HG02623 (cell line): ENCODE measurements at regions not wholly inside any gene's neighbourhood (a gene's known extent, or its start where the extent isn't known, plus 50 kb on each side); places are given as distances from the start of the nearest gene placed in this dataset.

Experiments
- ATAC-seq: cut with Tn5 transposase; IDR thresholded peaks from one replicate; pipeline ENCODE4 v1.9.1; 2021; ENCODE audit warnings: moderate library complexity; ENCODE audit not compliant: unreplicated experiment

DNA sequence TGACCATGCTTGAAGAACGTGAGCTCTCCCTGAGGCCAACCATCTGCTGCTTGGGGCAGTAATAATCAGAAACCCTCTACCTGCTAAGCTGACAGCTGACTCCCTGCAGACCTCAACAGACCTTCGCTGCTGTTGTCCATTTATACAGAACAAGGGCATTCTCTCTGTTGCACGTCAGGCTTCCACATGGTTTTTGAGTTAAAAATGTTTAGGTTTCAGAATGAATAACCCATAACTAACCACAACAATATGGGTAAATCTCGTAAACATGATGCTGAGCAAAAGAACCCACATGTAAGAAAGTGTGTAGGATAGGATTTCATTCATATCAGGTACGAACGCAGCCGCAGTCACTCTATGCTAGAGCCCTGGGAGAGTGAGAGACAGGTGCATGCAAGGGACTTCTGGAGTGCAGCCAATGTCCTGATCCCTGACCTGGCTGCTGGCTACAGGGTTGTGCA is 348.5 kb downstream of the MED10 start:
- no peak for ATAC-seq

DNA sequence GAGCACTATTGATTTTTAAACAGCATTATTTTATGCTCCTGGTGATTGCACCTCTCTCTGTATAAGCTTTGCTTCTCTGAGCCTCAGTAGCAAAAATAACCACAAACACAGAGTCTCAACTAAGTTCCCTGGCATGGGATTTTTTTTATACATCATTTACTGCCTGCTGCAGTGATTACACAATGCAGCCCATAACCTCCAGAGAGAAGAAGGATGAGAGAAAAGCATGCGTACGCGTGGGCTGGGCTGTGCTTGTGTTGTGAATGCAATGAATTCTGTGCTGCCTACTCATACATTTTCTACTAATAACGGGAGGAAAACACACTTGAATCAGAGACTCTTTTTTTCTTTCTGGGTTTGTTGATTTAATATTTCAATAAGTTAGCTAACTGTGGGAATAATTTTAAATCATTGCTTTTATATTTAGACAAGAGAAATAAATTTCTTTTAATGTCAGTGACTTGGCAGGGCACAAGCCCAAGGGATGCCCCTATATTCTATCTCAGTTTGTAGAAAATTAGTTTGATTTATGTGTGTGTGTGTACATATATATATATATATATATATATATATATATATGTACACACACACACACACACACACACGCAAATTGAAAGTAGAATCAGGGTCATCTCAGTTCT is 351.5 kb downstream of the MED10 start:
- ATAC-seq = no peak

DNA sequence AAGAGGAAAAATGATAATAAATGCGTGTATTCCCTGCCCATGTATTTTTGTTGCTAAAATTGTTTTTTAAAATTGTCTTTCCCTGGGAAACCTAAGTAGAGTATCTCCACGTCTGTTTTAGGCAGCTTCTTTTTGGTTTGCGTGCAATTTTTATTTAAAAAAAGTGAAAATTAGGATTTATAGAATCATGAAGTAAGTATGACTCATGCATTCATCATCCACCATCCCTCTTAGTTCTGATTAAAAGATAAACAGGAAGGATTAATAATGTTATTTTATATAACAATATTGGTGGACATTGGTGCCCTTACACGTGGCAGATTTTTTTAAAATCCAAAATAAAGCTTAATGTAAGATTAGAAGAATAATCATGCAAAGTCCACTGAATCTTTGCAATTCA is 358.7 kb downstream of the MED10 start:
- ATAC-seq = no peak

DNA sequence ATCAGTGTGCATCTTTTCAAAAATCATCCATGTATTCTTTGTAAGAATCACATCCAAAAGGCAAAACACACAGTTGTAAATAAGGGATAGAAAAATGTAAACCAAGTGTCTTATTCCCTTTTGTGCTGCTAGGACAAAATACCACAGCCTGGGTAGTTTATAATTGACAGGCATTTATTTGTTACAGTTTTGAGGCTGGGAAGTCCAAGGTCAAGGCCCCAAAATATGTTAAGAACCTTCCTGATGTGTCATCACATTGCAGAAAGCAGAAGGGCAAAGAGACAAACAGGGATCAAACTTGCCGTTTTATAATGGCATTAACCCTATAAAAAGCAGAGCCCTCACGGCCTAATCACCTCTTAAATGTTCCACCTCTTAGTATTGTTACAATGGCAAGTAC is 364.8 kb downstream of the MED10 start:
- ATAC-seq = no peak

DNA sequence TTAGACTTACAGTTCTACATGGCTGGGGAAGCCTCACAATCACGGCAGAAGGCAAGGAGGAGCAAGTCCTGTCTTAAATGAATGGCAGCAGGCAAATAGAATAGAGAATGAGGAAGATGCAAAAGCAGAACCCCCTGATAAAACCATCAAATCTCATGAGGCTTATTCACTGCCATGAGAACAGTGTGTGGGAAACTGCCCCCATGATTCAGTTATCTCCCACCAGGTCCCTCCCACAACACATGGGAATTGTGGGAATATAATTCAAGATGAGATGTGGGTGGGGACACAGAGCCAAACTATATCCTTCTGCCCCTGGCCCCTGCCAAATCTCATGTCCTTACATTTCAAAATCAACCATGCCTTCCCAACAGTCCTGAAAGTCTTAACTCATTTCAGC is 367.1 kb downstream of the MED10 start:
- no peak for ATAC-seq

DNA sequence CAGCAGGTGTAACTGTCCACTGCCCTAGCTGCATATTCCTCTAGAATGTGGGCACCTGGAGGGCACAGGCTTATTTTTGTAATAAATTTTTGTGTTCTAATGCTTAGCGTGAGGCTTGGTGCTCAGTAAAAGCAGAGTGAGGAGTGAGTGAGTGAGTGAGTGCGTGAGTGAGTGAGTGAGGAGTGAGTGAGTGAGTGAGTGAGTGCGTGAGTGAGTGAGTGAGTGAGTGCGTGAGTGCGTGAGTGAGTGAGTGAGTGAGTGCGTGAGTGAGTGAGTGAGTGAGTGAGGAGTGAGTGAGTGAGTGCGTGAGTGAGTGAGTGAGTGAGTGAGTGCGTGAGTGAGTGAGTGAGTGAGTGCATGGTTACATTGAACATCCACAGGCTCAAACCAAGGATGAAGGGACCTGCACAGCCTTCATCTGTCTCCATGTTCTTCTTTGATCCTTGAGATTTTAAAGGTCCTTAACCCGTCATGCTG is 371.5 kb downstream of the MED10 start:
- ATAC-seq = no peak

DNA sequence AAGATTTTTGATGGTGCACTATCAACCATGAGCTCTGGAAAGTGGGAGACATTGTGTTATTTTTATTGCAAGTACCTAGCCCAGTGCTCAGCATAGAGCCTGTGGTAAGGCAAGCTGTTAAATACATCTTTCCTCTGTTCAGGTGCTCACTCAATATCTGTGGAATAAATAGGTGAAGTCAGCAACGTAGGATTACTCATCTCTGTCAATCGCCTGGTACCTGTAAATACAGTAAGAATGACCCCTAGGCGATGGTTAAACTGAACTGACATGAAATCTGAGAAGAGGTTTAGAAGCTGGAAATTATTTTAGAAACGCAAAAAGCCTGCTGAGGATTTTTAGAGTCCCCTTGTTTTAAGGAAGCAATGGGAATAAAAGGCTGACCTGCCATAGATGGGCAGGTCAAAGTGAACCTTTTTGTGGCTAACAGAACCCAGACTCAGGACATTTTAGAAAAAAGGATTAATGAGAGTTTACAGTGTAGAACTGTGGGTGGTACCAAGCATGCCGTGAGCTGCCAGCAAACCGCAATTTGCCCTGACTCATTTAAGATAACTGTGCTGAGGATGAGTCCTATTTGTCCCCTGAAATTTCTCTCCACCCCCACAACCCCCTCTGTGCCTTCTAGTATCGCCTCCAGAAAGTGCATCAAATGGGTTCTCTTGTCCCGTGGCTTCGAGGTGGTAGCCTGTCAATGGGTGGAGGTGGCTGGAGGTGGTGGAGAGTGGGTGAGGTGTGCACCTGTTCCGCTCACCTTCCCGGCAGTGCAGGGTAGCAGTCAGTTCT is 375.1 kb downstream of the MED10 start:
- no peak for ATAC-seq

DNA sequence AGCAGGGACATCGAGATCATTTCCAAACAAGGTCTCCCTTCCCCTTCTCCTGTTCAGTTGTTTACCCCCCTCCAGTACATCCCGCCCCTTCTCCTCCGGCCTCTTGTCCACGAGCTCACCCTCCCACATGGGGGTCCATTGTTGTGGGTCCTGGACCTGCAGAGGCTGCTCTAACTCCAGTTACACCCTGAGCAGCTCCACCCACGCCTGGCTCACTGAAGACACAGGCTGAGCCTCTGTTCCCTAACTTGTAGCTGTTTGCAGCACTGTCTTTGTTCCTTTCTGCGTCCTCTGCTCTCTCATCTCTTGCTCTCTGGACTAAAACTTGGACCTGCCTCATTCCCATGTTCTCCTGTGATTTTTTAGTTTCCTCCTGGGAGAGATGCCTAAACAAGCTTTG is 377.5 kb downstream of the MED10 start:
- no peak for ATAC-seq

DNA sequence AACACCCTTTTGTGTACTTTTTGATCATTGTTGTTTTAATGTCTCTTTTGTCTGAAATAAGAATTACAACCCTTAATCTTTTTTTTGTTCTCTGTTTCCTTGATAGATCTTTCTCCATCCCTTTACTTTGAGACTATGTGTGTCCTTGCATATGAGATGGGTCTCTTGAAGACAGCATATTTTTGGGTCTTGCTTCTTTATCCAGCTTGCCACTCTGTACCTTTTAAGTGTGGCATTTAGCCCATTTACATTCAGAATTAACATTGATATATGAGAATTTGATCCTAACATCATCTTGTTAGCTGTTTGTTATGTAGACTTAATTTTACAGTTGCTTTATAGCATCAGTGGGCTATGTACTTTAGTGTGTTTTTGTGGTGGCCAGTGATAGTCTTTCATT is 382.5 kb downstream of the MED10 start:
- no peak for ATAC-seq

DNA sequence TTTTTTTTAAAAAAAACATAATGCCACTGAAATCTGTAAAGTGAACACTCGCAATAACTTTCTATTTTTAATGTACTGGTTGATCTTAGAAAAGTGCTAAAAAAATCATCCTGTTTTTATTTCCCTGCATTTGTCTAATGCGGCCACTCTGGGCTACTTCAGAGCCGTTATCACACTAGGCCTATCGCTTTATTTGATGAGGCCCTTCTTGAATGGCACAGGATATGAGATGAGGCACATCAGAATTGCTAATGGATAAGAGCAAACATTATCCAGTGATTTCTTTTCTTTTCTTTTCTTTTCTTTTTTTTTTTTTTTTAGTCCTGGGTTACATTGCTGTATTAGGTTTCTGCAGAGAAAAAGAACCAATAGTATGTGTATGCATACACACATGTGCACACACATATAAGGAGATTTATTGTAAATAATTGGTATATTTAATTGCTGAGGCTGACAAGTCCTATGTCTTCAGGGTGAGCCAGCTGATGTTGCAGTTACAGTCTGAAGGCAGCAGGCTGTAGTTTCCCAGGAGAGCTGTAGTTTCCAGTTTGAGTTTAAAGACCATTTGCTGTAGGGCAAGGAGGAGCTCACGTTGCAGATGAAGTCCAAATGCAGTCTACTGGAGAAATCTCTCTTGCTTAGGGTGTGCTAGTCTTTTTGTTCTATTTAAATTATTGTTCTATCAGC is 391.7 kb downstream of the MED10 start:
- ATAC-seq = no peak

DNA sequence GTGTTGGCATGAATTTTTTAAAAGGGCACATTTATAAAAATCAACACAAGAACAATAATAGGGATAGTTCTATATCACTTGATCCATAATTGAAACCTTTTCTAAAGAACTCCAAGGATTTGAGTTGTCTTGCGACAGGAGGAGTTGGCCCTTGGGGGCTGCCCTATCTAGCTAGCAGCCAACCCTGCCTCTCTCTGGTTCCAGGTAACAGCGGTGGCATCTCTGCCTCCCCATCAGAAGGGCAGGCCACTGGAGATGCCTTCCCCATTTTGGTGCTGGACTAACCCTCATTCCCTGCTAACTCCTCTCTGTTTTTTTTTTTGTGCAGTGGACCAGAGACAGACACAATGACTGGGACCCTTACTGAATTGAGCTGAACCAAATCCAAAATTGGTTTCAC is 393.0 kb downstream of the MED10 start:
- ATAC-seq = no peak

DNA sequence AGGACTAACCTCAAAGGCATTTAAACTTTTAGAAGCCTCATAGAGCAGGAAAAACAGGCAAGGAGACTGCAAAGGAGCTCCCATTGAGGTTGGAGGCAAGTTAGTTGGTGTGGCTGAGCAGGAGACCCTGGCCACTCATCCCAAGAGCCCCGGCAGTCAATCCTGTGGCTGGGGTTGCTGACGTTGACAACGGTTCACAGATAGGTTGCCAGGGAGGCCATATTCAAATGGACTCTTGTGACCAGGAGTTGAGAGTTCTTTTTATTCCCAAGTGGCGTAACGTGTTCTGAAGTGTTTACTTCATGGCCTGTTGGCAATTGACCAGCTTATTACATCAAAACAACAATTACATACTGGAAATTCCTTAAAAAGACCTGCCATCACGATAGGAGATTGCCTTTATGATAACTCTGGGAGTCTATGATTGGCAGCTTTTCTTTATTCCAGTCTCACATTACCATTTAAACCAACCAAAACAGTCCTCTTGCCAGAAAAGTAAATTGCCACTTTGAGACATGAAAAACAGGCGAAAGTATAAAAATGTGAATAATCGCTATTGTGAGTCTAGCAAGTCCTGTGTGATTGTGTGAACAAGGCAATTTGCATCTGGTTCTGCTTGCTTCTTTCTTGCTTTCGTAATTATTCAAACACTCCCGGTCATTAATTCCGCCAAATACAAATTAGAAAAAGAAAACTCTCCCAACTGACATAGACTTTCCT is 394.9 kb downstream of the MED10 start:
- ATAC-seq = no peak

DNA sequence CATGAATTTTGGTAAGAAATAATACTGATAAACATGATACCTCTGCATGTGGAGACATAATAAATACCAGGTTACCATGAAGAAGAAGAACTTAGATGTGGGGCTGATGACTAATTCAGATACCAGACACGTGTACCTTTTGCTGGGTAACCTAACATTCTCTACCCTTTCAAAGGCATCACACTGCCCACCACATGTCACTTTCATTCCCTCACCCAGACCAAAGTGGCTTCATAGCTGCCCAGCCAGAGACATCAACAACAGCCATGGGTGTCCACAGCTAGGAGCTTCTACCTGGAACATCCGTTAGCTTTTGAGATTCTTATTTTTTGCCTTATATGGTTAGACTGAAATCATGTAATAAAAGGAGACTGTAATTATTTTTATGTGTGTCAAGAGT is 396.8 kb downstream of the MED10 start:
- ATAC-seq = no peak

DNA sequence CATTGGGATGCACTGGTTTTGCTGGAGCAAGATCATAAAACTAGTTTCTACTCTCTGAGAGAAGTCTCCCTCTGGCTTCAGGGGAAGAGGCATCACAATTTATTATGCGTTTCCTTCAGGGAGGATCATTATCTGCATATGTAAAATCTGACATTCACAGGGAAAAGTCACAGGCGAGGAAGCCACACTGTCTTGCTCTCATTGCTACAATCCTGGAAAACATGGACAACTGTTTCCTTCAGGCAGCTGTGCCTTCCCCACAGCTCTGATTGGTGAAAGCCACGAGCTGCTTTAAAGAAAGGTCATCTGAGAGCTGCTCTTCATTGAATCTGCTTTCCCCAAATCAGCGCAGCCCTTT is 397.8 kb downstream of the MED10 start:
- ATAC-seq = no peak

DNA sequence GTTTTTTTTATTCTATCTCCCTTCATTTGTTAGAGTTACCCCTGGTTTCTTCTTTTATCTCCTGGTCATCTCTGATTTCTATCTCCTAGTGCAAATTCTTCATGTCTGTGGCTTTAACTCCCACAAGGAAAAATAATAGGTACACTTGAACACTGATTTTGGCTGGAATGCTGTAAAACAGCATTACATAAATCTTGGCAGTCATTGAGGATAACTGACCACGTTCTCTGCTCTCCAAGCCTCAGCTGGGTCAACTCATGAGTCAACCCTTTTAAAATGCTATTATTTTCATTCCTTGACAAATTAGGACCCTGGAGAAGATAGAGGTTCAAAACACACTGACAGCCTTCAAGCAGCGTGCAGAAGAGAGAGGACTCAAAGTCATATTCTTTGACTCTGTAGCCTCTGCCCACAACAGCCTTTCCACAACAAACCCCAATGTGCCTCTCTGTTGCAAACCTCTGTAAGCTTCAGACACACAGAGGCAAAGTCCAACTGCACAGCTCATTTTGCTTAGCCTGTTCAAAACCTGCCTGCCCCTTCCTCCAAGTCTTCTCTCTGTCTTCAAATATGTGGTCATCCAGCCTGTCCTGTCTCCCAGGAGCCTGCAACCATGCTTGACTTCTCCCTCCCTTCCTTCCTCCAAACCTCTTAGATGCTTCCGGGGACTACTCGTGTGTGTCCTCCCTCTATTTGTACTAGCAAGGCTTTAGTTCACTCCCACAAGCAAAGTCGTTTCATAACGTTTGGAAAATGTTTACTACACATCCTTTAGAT is 398.4 kb downstream of the MED10 start:
- ATAC-seq = no peak

DNA sequence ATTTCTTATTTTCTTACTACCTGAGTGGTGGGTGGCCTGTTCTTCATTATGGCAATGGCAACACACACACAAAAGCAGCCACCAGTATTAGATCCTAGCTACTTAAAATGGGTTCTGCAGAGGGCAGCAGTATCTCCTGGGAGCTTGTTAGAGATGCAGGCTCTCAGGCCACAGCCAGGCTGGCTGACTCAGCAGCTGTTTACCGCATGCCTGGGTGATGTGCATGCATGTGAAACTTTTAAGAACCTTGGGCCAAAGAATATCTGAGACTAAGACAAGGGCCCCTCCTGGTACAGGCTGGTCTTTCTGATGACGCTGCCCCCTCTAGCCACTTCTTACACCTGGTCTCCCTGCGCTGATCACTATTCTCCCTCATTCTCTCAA is 399.0 kb downstream of the MED10 start:
- no peak for ATAC-seq

DNA sequence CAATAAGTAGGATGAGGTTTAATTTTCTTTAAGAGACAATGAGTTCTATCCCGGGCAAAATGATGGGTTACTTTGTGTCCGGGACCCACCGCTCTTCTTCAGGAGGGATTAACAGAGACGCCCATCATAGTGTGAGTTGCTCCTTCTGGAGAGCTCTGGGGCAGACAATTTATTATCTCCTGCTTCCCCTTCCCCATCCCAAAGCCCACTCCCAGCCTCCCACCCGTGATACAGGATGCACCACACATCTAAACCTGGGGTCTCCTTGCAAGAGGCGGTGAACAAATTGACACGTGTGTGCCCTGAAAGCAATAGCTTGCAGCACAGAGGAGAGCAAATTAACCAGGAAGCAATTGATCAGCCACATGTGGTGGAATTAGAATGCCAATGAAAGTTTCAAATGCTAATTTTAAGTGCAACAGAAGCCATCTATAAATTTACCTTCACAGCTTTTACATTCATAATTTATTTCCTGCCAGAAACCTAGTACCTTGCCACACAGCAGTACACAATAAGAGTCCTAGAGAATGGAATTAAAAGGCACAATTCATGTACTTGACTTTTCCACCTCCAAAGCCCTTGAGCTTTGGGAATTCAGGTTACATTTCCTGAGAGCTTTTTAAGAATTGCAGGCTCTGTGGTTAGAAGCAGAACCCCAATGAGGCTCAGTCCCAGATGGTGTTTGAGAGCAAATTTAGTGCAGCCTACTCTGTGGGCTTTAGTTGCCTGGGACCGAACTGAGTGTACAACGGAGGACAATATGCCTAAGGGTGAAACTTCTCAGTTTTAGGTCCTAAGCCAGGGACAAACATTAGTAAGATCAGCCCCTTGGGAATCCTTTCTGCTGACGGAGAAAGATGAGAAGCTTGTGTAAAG is 399.6 kb downstream of the MED10 start:
- no peak for ATAC-seq

DNA sequence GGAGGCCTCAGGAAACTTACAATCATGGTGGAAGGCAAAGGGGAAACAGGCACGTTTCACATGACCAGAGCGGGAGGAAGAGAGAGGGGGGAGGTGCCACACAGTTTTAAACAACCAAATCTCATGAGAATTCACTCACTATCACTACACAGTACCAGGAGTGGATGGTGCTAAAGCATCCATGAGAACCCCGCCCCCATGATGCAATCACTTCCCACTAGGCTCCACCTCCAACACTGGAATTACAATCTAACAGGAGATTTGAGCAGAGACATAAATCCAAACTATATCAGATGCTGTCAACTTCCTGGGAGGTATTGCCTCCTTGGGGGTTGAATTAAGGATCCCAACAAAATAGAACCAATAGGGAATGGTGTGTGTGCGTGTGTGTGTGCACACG is 407.1 kb downstream of the MED10 start:
- no peak for ATAC-seq

DNA sequence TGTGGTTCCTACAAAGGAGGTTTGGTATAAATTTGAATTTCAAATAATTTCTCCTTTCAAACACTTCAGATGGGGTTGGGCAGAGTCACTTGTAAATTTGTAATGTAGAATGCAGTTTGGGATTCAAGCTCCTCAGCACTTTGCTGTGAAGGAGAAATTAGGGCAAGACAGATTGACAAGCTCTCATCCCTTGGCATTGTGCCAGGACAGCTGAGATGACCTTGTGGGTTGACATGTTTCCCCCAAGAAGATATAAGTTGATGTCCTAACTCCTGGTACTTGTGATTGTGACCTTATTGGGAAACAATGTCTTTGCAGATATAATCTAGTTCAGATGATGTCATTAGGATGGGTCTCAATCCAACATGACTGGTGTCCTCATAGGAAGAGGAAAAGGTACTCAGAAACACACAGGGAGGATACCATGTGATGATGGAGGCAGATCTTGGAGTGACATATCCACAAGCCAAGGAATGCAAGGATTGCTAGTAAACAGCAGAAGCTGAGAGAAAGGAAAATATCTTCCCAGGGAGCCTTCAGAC is 408.3 kb downstream of the MED10 start:
- no peak for ATAC-seq
